ENCODE measurements at regions not wholly inside any gene's neighbourhood (a gene's known extent, or its start where the extent isn't known, plus 50 kb on each side); places are given as distances from the start of the nearest gene placed in this dataset.

DNA sequence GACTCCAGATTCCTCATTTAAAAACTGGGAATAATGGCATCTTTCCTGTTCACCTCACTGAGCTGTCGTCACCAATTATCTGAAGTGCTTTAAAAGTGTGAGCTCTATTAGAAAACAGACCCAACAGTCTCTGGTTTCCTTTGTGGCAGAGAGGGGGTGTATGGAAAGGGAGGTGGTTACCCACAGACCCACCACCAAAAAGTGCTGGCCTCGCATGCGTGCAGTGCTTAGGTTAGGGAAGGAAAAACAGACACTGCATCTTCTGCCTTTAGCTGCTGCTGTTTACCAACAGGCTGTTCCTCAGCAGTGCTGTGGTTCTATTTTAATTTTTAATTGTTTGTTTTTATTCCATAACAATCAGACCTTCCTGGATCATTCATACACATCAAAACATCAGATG is 249.6 kb downstream of the PIK3R1 start:
- no peak for TF ChIP-seq EZH2 (IDR thresholded peaks at IDR 0.05)
- TF ChIP-seq POLR2AphosphoS5 (IDR thresholded peaks at IDR 0.05; ENCODE audit: borderline replicate concordance, low read depth, low read length): no peak
- TF ChIP-seq FOXP2 (optimal IDR thresholded peaks at IDR 0.05; ENCODE audit: control extremely low read depth, extremely low read length, insufficient read depth): no peak
